ENCODE measurements at regions not wholly inside any gene's neighbourhood (a gene's known extent, or its start where the extent isn't known, plus 50 kb on each side); places are given as distances from the start of the nearest gene placed in this dataset.

DNA sequence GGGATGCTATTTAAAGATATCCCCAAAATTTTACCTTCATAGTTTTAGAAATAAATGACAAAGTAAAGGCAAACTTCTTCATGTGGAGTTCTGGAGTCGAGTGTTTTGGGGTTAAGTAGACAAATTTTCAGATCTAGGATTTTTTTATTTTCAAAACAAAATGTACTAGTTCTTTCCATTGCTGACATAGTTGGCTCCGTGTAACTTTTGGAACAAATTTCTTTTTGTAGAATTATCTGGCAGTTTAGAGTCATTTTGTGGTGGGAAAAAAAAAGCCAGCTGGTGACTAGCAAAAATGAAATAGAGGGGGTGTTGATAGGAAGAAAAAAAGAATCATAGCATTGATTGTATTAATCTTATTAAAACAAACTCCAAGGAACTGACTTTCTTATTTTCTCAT lies 131.6 kb upstream of the TCF21 start (continued):
- TF ChIP-seq, protein P1, sequence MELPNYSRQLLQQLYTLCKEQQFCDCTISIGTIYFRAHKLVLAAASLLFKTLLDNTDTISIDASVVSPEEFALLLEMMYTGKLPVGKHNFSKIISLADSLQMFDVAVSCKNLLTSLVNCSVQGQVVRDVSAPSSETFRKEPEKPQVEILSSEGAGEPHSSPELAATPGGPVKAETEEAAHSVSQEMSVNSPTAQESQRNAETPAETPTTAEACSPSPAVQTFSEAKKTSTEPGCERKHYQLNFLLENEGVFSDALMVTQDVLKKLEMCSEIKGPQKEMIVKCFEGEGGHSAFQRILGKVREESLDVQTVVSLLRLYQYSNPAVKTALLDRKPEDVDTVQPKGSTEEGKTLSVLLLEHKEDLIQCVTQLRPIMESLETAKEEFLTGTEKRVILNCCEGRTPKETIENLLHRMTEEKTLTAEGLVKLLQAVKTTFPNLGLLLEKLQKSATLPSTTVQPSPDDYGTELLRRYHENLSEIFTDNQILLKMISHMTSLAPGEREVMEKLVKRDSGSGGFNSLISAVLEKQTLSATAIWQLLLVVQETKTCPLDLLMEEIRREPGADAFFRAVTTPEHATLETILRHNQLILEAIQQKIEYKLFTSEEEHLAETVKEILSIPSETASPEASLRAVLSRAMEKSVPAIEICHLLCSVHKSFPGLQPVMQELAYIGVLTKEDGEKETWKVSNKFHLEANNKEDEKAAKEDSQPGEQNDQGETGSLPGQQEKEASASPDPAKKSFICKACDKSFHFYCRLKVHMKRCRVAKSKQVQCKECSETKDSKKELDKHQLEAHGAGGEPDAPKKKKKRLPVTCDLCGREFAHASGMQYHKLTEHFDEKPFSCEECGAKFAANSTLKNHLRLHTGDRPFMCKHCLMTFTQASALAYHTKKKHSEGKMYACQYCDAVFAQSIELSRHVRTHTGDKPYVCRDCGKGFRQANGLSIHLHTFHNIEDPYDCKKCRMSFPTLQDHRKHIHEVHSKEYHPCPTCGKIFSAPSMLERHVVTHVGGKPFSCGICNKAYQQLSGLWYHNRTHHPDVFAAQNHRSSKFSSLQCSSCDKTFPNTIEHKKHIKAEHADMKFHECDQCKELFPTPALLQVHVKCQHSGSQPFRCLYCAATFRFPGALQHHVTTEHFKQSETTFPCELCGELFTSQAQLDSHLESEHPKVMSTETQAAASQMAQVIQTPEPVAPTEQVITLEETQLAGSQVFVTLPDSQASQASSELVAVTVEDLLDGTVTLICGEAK (IDR thresholded peaks at IDR 0.05), result no peak
- TF ChIP-seq, protein P1 (CRISPR knock-in tag; IDR thresholded peaks at IDR 0.05), result no peak

Data from K562 (cell line).